ENCODE measurements at regions not wholly inside any gene's neighbourhood (a gene's known extent, or its start where the extent isn't known, plus 50 kb on each side); places are given as distances from the start of the nearest gene placed in this dataset.
A peak's percentile ranks its signal among the peaks of the same experiment; 100 is the strongest.

- no peak for TF ChIP-seq TEAD4 (IDR thresholded peaks at IDR 0.05)
Observed at GRCh38 chr17:45667591-45668171, 116.4 kb upstream of the CRHR1 start.

- TF ChIP-seq USF1 (IDR thresholded peaks at IDR 0.05): no peak
- no peak for TF ChIP-seq EGR1 (IDR thresholded peaks at IDR 0.05)
- TF ChIP-seq YY1 (IDR thresholded peaks at IDR 0.05; ENCODE audit: low read depth): no peak
- no peak for TF ChIP-seq TAF1 (IDR thresholded peaks at IDR 0.05; ENCODE audit: low read depth)
- no peak for TF ChIP-seq ZBTB7A (IDR thresholded peaks at IDR 0.05; ENCODE audit: low read depth)
- TF ChIP-seq RAD21 (IDR thresholded peaks at IDR 0.05; ENCODE audit: low read depth): no peak
- TF ChIP-seq REST (IDR thresholded peaks at IDR 0.05; ENCODE audit: low read depth): no peak
Observed at GRCh38 chr17:45668316-45668715, 115.8 kb upstream of the CRHR1 start.

- TF ChIP-seq USF1 (IDR thresholded peaks at IDR 0.05): peak; percentile 48; the same call in 1 of the 2 replicates
- no peak for TF ChIP-seq EP300 (IDR thresholded peaks at IDR 0.05; ENCODE audit: borderline replicate concordance)
- TF ChIP-seq TEAD4 (IDR thresholded peaks at IDR 0.05): no peak
Observed at GRCh38 chr17:45672301-45672700, 111.8 kb upstream of the CRHR1 start.

- TF ChIP-seq CREB1 (IDR thresholded peaks at IDR 0.05; ENCODE audit: low read depth): no peak
- no peak for TF ChIP-seq ZBTB7A (IDR thresholded peaks at IDR 0.05; ENCODE audit: low read depth)
- TF ChIP-seq TCF12 (IDR thresholded peaks at IDR 0.05; ENCODE audit: low read depth): no peak
- no peak for TF ChIP-seq MAX (IDR thresholded peaks at IDR 0.05)
- no peak for TF ChIP-seq TAF1 (IDR thresholded peaks at IDR 0.05; ENCODE audit: low read depth)
- TF ChIP-seq EP300 (IDR thresholded peaks at IDR 0.05; ENCODE audit: borderline replicate concordance): no peak
- no peak for TF ChIP-seq USF1 (IDR thresholded peaks at IDR 0.05)
- no peak for TF ChIP-seq FOXM1 (IDR thresholded peaks at IDR 0.05; ENCODE audit: borderline replicate concordance, low read depth)
- no peak for TF ChIP-seq TEAD4 (IDR thresholded peaks at IDR 0.05)
- TF ChIP-seq YY1 (IDR thresholded peaks at IDR 0.05; ENCODE audit: low read depth): no peak
- TF ChIP-seq REST (IDR thresholded peaks at IDR 0.05; ENCODE audit: low read depth): no peak
- TF ChIP-seq EGR1 (IDR thresholded peaks at IDR 0.05): no peak
- TF ChIP-seq CEBPB (IDR thresholded peaks at IDR 0.05): no peak
- TF ChIP-seq NFIC (IDR thresholded peaks at IDR 0.05): no peak
- no peak for TF ChIP-seq RAD21 (IDR thresholded peaks at IDR 0.05; ENCODE audit: low read depth)
Observed at GRCh38 chr17:45672792-45673191, 111.3 kb upstream of the CRHR1 start.

- TF ChIP-seq USF1 (IDR thresholded peaks at IDR 0.05) (no peak), TEAD4 (IDR thresholded peaks at IDR 0.05) (no peak), REST (IDR thresholded peaks at IDR 0.05; ENCODE audit: low read depth) (no peak), NFIC (IDR thresholded peaks at IDR 0.05) (no peak), ZBTB7A (IDR thresholded peaks at IDR 0.05; ENCODE audit: low read depth) (no peak), EGR1 (IDR thresholded peaks at IDR 0.05) (no peak), MAX (IDR thresholded peaks at IDR 0.05) (no peak), TCF12 (IDR thresholded peaks at IDR 0.05; ENCODE audit: low read depth) (no peak), TAF1 (IDR thresholded peaks at IDR 0.05; ENCODE audit: low read depth) (no peak), EP300 (IDR thresholded peaks at IDR 0.05; ENCODE audit: borderline replicate concordance) (no peak), FOXM1 (IDR thresholded peaks at IDR 0.05; ENCODE audit: borderline replicate concordance, low read depth) (no peak), CREB1 (IDR thresholded peaks at IDR 0.05; ENCODE audit: low read depth) (no peak), YY1 (IDR thresholded peaks at IDR 0.05; ENCODE audit: low read depth) (no peak), CEBPB (IDR thresholded peaks at IDR 0.05) (no peak), RAD21 (IDR thresholded peaks at IDR 0.05; ENCODE audit: low read depth) (no peak)
Observed at GRCh38 chr17:45675012-45675411, 109.1 kb upstream of the CRHR1 start.
